ENCODE measurements at regions not wholly inside any gene's neighbourhood (a gene's known extent, or its start where the extent isn't known, plus 50 kb on each side); places are given as distances from the start of the nearest gene placed in this dataset.

DNA sequence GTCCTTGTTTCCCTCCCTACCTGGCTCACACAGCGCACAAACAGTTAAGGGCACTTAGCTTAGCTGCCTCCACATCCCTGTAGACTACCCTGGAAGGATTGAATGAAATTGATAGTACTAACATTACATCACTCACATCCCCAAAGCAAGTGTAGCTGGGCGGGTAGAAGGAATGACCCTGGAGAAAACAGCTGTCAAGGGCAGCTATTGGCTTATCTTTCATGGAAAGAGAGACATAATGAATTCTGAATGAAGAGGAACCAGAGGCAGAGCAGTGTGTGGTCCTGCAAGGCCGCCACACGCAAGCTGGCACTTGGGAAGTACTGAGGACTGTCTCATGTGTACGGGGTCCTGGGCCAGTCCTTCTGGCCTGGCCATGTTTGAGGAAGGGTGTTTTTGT is 369.6 kb upstream of the RGMA start:
- no peaks in the 10 kb centered on the region for H3K79me1 ChIP-seq (ENCODE audit: low read depth in 1 of 2, low read length in 2 of 2)
- DNase-seq (no peak), ATAC-seq (ENCODE audit: low read depth) (no peak)
- no peaks in the 10 kb centered on the region for H3K9me1 ChIP-seq (ENCODE audit: insufficient read depth, low read length)
- no peak overlapping the region for H3K9ac ChIP-seq (ENCODE audit: low read depth, low read length)
- in situ Hi-C loops (cut with MboI; ENCODE audit: low sequenced_read_pairs), result no loop called here
- no peaks in the 10 kb centered on the region for H3K27me3 ChIP-seq (ENCODE audit: control insufficient read depth, insufficient read depth, low read length)
- no peak overlapping the region for H3K18ac ChIP-seq (ENCODE audit: low read depth, low read length)
- H3K4me1 ChIP-seq (ENCODE audit: control insufficient read depth, insufficient read depth, low read length), result no peaks in the 10 kb centered on the region
- no peak overlapping the region for H2AFZ ChIP-seq (replicated peaks; ENCODE audit: low read length, poor library complexity)
- no peak overlapping the region for H3K4me2 ChIP-seq (ENCODE audit: low read depth, low read length)
- dilution Hi-C loops (cut with HindIII; ENCODE audit: low sequenced_read_pairs, unreplicated experiment), result no loop called here
- no peak overlapping the region for H2BK120ac ChIP-seq (ENCODE audit: low read depth, low read length)
- intact Hi-C loops (cut with micrococcal nuclease), result no loop called here
- no peak overlapping the region for H3K4me3 ChIP-seq (ENCODE audit: insufficient read depth, low read depth, low read length)
- no peak overlapping the region for H3K4ac ChIP-seq (ENCODE audit: low read depth, low read length)
- WGBS, 2 experiments (ENCODE audit: extremely low coverage in 2 of 2, insufficient read length in 1 of 2), result 69% methylated on average over 3 of the region's 5 CpGs; no CpG with 5 or more reads in 1 of the 2 experiments
- no peaks in the 10 kb centered on the region for H4K20me1 ChIP-seq (ENCODE audit: insufficient read depth, low read length)
- no peak overlapping the region for H4K91ac ChIP-seq (ENCODE audit: insufficient read depth, low read depth, low read length)
- H3K27ac ChIP-seq (ENCODE audit: insufficient read depth, low read length), result no peak overlapping the region
- no peaks in the 10 kb centered on the region for H3K36me3 ChIP-seq (ENCODE audit: control insufficient read depth, insufficient read depth, low read length)
- no peak overlapping the region for H2BK20ac ChIP-seq (ENCODE audit: low read depth, low read length)
- peaks cover 40% of the 10 kb centered on the region for H3K9me3 ChIP-seq (ENCODE audit: control insufficient read depth, insufficient read depth, low read length)
- no TSS peak for BruUV-seq (replicated peaks)
- H4K8ac ChIP-seq (ENCODE audit: low read depth in 2 of 2, low read length in 2 of 2), result no peak overlapping the region
- H4K5ac ChIP-seq (ENCODE audit: low read depth, low read length), result no peak overlapping the region
- H3K14ac ChIP-seq (replicated peaks; ENCODE audit: low read depth, low read length), result no peak overlapping the region
- ChIA-PET CTCF (no interaction called here), POLR2A (ENCODE audit: unreplicated experiment) (no interaction called here)
- TF ChIP-seq BHLHE40 (IDR thresholded peaks at IDR 0.05; ENCODE audit: low read depth, low read length) (no peak), ELK1 (IDR thresholded peaks at IDR 0.05; ENCODE audit: borderline replicate concordance, low read depth, low read length) (no peak), FOS (IDR thresholded peaks at IDR 0.05; ENCODE audit: low read depth, low read length) (no peak), RAD21 (IDR thresholded peaks at IDR 0.05; ENCODE audit: low read length) (no peak), RCOR1 (IDR thresholded peaks at IDR 0.05; ENCODE audit: insufficient replicate concordance, low read length) (no peak), MAFK (IDR thresholded peaks at IDR 0.05; ENCODE audit: low read depth, low read length) (no peak), CHD1 (IDR thresholded peaks at IDR 0.05; ENCODE audit: low read depth, low read length) (no peak), CEBPB (IDR thresholded peaks at IDR 0.05; ENCODE audit: low read depth, low read length) (no peak), POLR2A (IDR thresholded peaks at IDR 0.05; ENCODE audit: low read depth, low read length) (no peak), MAZ (IDR thresholded peaks at IDR 0.05; ENCODE audit: borderline replicate concordance, low read depth, low read length) (no peak), NFE2L2 (IDR thresholded peaks at IDR 0.05; ENCODE audit: low read depth, low read length) (no peak), RFX5 (IDR thresholded peaks at IDR 0.05; ENCODE audit: low read depth, low read length) (no peak), USF2 (IDR thresholded peaks at IDR 0.05; ENCODE audit: low read depth, low read length) (no peak)
- TF ChIP-seq, protein P1, sequence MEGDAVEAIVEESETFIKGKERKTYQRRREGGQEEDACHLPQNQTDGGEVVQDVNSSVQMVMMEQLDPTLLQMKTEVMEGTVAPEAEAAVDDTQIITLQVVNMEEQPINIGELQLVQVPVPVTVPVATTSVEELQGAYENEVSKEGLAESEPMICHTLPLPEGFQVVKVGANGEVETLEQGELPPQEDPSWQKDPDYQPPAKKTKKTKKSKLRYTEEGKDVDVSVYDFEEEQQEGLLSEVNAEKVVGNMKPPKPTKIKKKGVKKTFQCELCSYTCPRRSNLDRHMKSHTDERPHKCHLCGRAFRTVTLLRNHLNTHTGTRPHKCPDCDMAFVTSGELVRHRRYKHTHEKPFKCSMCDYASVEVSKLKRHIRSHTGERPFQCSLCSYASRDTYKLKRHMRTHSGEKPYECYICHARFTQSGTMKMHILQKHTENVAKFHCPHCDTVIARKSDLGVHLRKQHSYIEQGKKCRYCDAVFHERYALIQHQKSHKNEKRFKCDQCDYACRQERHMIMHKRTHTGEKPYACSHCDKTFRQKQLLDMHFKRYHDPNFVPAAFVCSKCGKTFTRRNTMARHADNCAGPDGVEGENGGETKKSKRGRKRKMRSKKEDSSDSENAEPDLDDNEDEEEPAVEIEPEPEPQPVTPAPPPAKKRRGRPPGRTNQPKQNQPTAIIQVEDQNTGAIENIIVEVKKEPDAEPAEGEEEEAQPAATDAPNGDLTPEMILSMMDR (conservative IDR thresholded peaks at IDR 0.05; ENCODE audit: low read depth, low read length), result no peak
- H2AK9ac ChIP-seq (replicated peaks; ENCODE audit: low read depth, low read length, poor library complexity), result no peak overlapping the region
- no peak overlapping the region for H2BK15ac ChIP-seq (ENCODE audit: low read depth, low read length)
- H2BK5ac ChIP-seq (ENCODE audit: low read depth, low read length, poor library complexity, severe bottlenecking), result no peak overlapping the region
- no peak overlapping the region for H3K23ac ChIP-seq (ENCODE audit: low read depth, low read length)
- no peak overlapping the region for H3K56ac ChIP-seq (ENCODE audit: extremely low read depth, insufficient read depth, low read length)
- H2AK5ac ChIP-seq (ENCODE audit: low read depth, low read length), result no peak overlapping the region
